NCI-H526 treated with DMSO at 0.1 percent for 48 hours (cell line): ENCODE measurements at regions not wholly inside any gene's neighbourhood (a gene's known extent, or its start where the extent isn't known, plus 50 kb on each side); places are given as distances from the start of the nearest gene placed in this dataset.
A peak's percentile ranks its signal among the peaks of the same experiment; 100 is the strongest.

Experiments used
- DNase-seq: peaks from one replicate; lab custom pipeline; 2025; lab: John Stamatoyannopoulos, UW

GRCh38 chr12:124517260-124518050, 50.0 kb downstream of the NCOR2 start:
- peak; percentile 54 for DNase-seq

DNA sequence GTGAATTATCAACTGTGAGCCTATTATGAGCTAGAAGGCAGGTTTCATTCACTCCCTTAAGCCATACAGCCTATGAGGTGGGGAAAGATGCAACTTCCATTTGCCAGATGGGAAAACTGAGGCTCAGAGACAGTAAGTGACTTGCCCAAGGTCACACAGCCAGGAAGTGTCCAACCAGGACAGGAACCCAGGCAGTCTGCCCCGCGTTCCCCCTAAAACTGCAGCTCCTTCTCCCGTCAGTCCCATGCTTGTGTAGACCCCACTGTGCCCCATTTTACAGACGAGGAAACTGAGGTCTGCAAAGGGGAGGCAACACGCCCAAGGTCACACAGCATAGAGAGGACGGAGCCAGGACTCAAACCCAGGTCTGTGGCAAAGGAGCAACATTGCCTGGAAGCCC, 50.6 kb downstream of the NCOR2 start:
- no peak for DNase-seq

GRCh38 chr12:124515981-124516380, 51.4 kb downstream of the NCOR2 start:
- no peak for DNase-seq

DNA sequence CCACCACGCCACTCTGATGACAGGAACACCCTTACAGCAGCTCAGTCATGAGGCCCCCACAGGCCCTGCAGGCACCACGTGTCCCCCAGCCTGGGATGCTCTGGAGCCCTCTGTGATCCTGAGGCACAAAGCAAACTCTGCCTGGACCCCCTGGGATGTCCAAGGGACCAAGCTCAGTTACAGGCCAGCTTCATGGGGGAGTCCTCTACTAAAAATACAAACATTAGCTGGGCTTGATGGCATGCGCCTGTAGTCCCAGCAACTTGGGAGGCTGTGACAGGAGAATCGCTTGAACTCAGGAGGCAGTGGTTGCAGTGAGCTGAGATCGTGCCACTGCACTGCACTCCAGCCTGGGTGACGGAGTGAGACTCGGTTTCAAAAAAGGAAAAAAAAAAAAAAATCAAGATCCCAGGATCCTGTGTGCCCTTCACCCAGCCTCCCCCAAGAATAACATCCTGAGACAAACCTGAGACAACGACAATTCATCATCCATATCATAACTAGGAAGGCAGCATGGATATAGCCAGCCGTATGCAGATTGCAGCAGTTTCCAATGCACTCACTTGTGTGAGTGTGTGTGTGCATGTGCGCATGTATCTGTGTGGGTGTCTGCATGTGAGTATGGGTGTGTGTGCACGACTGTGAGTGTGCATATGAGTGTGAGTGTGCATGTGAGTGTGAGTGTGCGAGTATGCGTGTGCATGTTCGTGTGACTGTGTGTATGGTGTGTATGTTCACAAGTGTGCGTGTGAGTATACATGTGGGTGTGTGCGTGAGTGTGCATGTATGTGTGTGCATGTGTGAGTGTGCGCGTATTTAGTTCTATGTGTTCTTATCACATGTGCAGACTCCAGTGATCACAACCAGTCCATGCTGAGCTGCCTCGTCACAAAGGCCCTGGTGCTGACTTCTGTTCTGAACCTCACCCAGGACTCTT, 52.1 kb downstream of the NCOR2 start:
- DNase-seq, result no peak

- DNase-seq, result no peak
Observed at GRCh38 chr12:124514145-124514995, 53.0 kb downstream of the NCOR2 start.

DNA sequence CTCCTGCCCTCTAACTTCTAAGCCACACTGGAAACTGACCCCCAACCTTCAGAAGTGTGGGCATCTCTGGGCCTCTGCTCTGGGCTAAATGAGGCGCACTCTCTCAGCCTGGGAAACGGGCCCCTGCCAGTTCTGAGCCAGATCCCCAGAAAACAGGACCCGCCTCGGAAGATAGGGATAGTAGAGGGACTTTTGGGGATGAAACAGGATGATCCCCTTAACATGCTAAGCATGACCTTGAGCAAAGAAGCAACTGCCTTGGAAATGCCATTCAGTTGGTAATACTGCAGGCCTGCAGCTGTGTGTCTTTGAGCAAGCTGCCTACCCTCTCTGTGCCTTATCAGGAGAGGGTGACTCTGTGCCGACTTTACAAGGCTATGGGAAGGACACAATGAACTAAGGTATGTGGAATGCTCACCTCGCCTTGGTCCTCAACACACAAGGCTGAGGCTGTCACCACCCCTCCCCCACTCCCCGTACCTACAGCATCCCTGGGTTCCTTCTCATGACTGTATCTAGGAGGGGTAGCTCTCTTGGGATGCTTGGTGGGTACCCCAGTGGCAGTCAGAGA, 54.0 kb downstream of the NCOR2 start:
- DNase-seq, result no peak

DNA sequence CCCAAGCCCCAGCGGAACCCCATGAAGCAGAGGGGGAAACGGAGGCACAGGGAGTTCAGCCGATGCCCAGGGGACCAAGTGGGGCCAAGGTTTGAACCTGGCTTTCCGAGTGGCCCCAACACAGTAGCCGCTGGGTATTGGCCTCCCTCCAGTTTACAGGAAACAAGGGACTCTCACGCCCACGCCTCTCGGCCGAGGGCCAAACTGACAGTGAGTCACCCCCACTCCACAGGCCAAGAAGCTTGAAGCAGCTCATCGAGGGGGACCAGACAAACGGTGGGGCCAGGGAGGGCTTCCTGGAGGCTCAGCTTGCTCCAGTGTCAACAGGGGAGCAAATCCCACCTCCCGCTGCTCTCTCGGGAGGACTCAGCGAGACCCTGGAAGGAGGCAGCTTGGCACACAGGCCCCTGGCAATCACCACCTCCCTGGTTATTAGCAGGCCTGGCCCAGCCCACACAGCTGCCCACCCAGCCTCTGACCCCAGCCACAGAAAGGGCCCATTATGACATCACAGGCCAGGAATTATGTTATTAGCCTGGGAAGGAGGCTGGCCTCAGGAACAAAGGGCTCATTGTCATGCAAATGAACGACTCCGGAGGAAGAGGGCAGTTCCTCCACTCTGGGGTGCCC, 54.6 kb downstream of the NCOR2 start:
- DNase-seq, result no peak

DNA sequence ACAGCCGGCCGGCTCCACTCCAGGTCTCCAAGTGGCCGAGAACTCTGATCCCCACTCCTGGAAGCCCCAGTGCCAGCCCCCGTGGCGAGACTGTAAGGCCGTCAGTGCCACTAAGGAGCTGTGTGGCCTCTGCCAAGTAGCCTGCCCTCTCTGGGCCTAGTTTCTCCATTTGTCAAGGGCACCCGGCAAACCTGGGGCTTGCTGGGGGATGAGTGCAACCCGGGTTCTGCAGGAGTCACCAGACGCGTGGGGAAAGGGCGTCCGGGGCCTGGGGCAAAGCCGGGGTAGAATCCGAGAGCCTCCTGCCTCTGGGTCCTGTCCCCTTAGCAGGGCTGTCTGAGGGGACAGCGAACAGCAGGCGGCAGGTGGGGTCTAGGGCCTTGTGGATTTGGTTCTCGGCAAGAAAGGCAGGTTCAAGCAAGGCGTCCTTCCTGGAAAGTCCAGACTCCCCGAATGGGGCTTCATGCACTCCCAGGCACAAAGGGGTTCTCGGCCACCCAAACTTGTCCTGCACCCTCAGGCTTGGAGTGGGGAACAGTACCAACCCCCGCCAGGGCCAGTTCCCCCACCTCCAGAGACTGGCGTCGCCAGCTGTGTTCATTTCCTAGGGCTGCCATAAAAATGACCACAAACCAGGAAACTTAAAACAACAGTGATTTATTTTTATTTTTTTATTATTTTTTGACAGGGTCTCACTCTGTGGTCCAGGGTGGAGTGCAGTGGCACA, 56.0 kb downstream of the NCOR2 start:
- no peak for DNase-seq

GRCh38 chr12:124510301-124510970, 57.0 kb downstream of the NCOR2 start:
- DNase-seq, result peak; percentile 38

- DNase-seq, result peak; percentile 50
Observed at GRCh38 chr12:124509676-124510300, 57.6 kb downstream of the NCOR2 start.

- DNase-seq, result no peak
Observed at GRCh38 chr12:124509300-124509675, 58.1 kb downstream of the NCOR2 start.

GRCh38 chr12:124508381-124509079, 58.9 kb downstream of the NCOR2 start:
- no peak for DNase-seq

DNA sequence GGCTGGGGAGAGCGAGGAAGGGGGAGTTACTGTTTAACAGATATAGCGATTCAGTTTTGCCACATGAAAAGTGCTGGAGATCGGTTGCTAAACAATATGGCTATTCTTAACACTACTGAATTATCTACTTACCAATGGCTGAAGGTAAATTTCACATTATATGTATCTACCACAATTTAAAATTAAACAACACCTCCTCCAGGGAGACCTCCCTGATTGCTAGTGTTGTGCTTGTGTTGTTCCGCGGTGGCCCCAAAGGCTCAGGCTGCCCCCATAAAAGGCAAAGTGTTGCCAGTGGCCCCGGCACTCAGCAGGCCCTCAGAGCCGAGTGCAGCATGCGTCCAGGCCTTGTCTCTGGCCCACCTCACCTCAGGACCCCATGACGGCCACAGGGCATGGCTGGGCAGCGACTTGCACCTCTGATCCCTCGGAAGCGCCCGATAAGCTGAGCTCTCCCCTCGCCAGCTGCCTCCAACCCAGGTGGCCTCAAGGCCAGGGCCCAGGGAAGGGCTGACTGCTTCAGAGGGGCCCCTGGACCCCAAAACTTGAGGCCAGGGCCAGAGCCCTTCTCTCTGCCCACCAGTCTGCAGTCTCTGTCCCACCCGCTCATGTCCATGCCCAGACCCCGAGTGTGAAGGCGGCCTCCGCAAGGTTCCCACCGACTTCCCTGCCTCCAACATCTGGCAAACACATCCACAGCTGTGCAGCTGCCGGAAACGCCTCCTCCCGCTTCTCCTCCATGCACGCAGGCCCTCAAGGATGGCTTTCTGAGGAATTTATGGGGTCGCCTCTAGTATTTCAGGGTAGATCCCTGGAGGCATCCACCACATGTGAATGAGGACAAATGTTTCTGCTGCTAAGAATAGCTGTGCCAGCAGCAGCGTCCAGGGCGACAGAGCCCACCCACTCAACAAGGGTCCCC, 60.0 kb downstream of the NCOR2 start:
- DNase-seq, result no peak

DNA sequence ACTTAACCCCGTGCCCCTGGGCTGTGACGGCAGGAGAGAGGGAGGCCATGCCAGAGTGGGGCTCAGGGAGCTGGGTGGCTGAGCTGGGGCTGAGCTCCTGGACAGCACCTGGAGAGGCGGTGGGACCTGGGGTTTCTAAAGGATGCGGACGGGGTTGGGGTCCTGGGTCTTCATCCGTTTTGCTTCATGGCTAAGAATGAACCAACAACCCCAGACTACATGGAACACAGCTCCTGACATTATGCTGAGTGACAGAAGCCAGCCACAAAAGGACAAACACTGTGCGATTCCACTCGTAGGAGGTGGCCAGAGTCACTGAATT, 60.6 kb downstream of the NCOR2 start:
- no peak for DNase-seq

GRCh38 chr12:124506145-124506831, 61.1 kb downstream of the NCOR2 start:
- DNase-seq, result no peak

- no peak for DNase-seq
Observed at GRCh38 chr12:124505001-124505818, 62.2 kb downstream of the NCOR2 start.
